K562 (cell line): ENCODE measurements at regions not wholly inside any gene's neighbourhood (a gene's known extent, or its start where the extent isn't known, plus 50 kb on each side); places are given as distances from the start of the nearest gene placed in this dataset.

ENCODE experiments used
- ATAC-seq: fragments of 200-7000 bp; cut with Tn5 transposase; 3 replicates; pipeline ENCODE4 v1.9.1; 2020; ENCODE audit warnings: moderate library complexity
- BruUV-seq: library from RNA; stranded (reverse); fragments of 400-500 nt; replicated peaks from 2 replicates; lab custom pipeline; 2021; lab: Mats Ljungman, UMichigan
- CTCF ChIA-PET: fragments of 300-600 bp; formaldehyde crosslinking; extraction: SDS; loops from one replicate; lab custom pipeline; 2021; ENCODE audit warnings: low intra/inter-chr PET ratio; lab: Yijun Ruan, JAX
- POLR2A ChIA-PET: fragments of 300-600, 350-650 bp; sonication (Branson Sonifier 250); formaldehyde crosslinking; extraction: SDS; loops from one replicate; lab custom pipeline; 2021; ENCODE audit warnings: antibody characterized with exemption, inconsistent platforms; lab: Yijun Ruan, JAX
- DNase-seq, 4 experiments: peaks; one replicate each; pipeline versions ENCODE4 v3.0.0 to v3.0.0-alpha.2; 2011 to 2018; ENCODE audit warnings: low spot score in 3 of 4, mixed read lengths in 3 of 4; ENCODE audit errors: extremely low read depth in 1 of 4
- FAIRE-seq: peaks from 2 replicates; lab custom pipeline; 2011; peaks lifted over from hg19 to GRCh38; lab: Jason Lieb, UNC
- H2AFZ ChIP-seq: 2 replicates; pipeline ENCODE4 v1.6.0; 2011; ENCODE audit warnings: low read depth, low read length, control low read depth, inconsistent platforms
- H3K27ac ChIP-seq: fragments of 200-600 bp; 3 replicates; pipeline ENCODE4 v1.8.0; 2011; ENCODE audit warnings: low read depth, mild to moderate bottlenecking, control low read depth, inconsistent platforms, low read length, moderate library complexity, mixed read lengths; ENCODE audit errors: extremely low read depth
- H3K27me3 ChIP-seq, 2 experiments: fragments of 300-600 bp in 1 of 2; 2 replicates in 1 of 2; 3 replicates in 1 of 2; pipeline versions ENCODE4 v1.6.0 to v1.8.0; 2011; ENCODE audit warnings: inconsistent platforms in 2 of 2, low read length in 2 of 2, mild to moderate bottlenecking in 1 of 2, mixed read lengths in 1 of 2, moderate library complexity in 1 of 2; ENCODE audit not compliant: control insufficient read depth in 2 of 2, insufficient read depth in 2 of 2
- H3K36me3 ChIP-seq: fragments of 300-600 bp; 3 replicates; pipeline ENCODE4 v1.8.0; 2011; ENCODE audit warnings: mild to moderate bottlenecking, low read length, inconsistent platforms; ENCODE audit not compliant: control insufficient read depth, insufficient read depth
- H3K4me1 ChIP-seq, 2 experiments: fragments of 200-600 bp in 1 of 2; replicated peaks in 1 of 2; 2 replicates in 1 of 2; 3 replicates in 1 of 2; pipeline versions ENCODE4 v1.5.1 to v1.8.0; 2011; ENCODE audit warnings: inconsistent platforms in 2 of 2, low read length in 2 of 2, mild to moderate bottlenecking in 1 of 2, mixed read lengths in 1 of 2, moderate library complexity in 1 of 2; ENCODE audit not compliant: control insufficient read depth in 2 of 2, insufficient read depth in 2 of 2
- H3K4me2 ChIP-seq: 2 replicates; pipeline ENCODE4 v1.6.1; 2011; ENCODE audit warnings: low read length, control low read depth, inconsistent platforms, mixed read lengths; ENCODE audit not compliant: insufficient read depth
- H3K4me3 ChIP-seq: fragments of 200-600 bp; sonication (generic), shearing (Covaris generic); 2 replicates; pipeline ENCODE4 v1.5.1; 2016; ENCODE audit warnings: control low read depth, inconsistent platforms
- H3K79me2 ChIP-seq: fragments of 200-600 bp; 3 replicates; pipeline ENCODE4 v1.8.0; 2011; ENCODE audit warnings: low read length, inconsistent platforms; ENCODE audit not compliant: control insufficient read depth, insufficient read depth
- H3K9ac ChIP-seq, 2 experiments: 2 replicates each; pipeline versions ENCODE4 v1.6.0 to v1.6.1; 2011; ENCODE audit warnings: low read depth in 2 of 2, low read length in 2 of 2, control low read depth in 1 of 2, inconsistent platforms in 1 of 2, mild to moderate bottlenecking in 1 of 2, mixed read lengths in 1 of 2; ENCODE audit not compliant: insufficient read depth in 1 of 2
- H3K9me1 ChIP-seq: one replicate; pipeline ENCODE4 v1.6.0; 2011; ENCODE audit warnings: inconsistent platforms, mild to moderate bottlenecking, low read length, moderate library complexity; ENCODE audit not compliant: control insufficient read depth, insufficient read depth
- H3K9me3 ChIP-seq: replicated peaks from 2 replicates; pipeline ENCODE4 v1.5.1; 2011; ENCODE audit warnings: low read depth, low read length, inconsistent platforms; ENCODE audit not compliant: control insufficient read depth, insufficient read depth
- H4K20me1 ChIP-seq: replicated peaks from 2 replicates; pipeline ENCODE4 v1.6.1; 2011; ENCODE audit warnings: low read length, inconsistent platforms, mixed read lengths; ENCODE audit not compliant: control insufficient read depth, insufficient read depth
- EGR1 ChIP-seq: fragments of 450-650 bp; conservative IDR thresholded peaks from 2 replicates; pipeline ENCODE4 v1.6.1; 2017; ENCODE audit warnings: mild to moderate bottlenecking
- ETV1 ChIP-seq: fragments of 450-650 bp; conservative IDR thresholded peaks from 2 replicates; pipeline ENCODE4 v1.6.1; 2016; ENCODE audit warnings: missing genetic modification characterization, control low read depth, low read depth, missing compliant biosample characterization
- HLTF ChIP-seq: fragments of 450-650 bp; IDR thresholded peaks from 2 replicates; pipeline ENCODE4 v1.6.1; 2016
- HNRNPK ChIP-seq: fragments of 200-400 bp; formaldehyde crosslinking; IDR thresholded peaks from one replicate; pipeline ENCODE4 v1.6.1; 2018; ENCODE audit warnings: mild to moderate bottlenecking, low read depth, low read length; ENCODE audit not compliant: poor library complexity, severe bottlenecking
- KDM1A ChIP-seq, 2 experiments: fragments of 450-650 bp; IDR thresholded peaks; 2 replicates each; pipeline ENCODE4 v1.6.1; 2016; ENCODE audit warnings: mild to moderate bottlenecking in 2 of 2
- KLF10 ChIP-seq: fragments of 250-450 bp; sonication (Bioruptor Pico); IDR thresholded peaks from 2 replicates; pipeline ENCODE4 v1.6.1; 2021; ENCODE audit warnings: matching md5 sums
- MCM2 ChIP-seq: fragments of 450-650 bp; IDR thresholded peaks from 2 replicates; pipeline ENCODE4 v1.6.1; 2017; ENCODE audit warnings: low read depth, mild to moderate bottlenecking
- MYNN ChIP-seq, 2 experiments: sonication (generic); formaldehyde crosslinking in 1 of 2; IDR thresholded peaks; 2 replicates each; pipeline versions ENCODE4 v1.5.0 to v1.6.1; 2016 to 2020; ENCODE audit warnings: antibody characterized with exemption in 1 of 2, missing genetic modification reagents in 1 of 2
- PBX2 ChIP-seq, 2 experiments: IDR thresholded peaks in 1 of 2; conservative IDR thresholded peaks in 1 of 2; 2 replicates each; pipeline ENCODE4 v1.6.1; 2016; ENCODE audit warnings: low read depth in 2 of 2, mild to moderate bottlenecking in 1 of 2, missing compliant biosample characterization in 1 of 2, missing genetic modification characterization in 1 of 2, moderate library complexity in 1 of 2
- RBM17 ChIP-seq: fragments of 200-400 bp; formaldehyde crosslinking; IDR thresholded peaks from 2 replicates; pipeline ENCODE4 v1.6.1; 2017; ENCODE audit warnings: low read depth, mild to moderate bottlenecking, low read length, borderline replicate concordance
- RFX5 ChIP-seq: IDR thresholded peaks from 2 replicates; pipeline ENCODE4 v1.6.1; 2011; ENCODE audit warnings: low read depth, mild to moderate bottlenecking, improper control_type of control experiment, low read length
- SETDB1 ChIP-seq: IDR thresholded peaks from one replicate; pipeline ENCODE4 v1.6.1; 2012; ENCODE audit warnings: low read length, control low read depth, inconsistent platforms
- SFPQ ChIP-seq: fragments of 200-400 bp; formaldehyde crosslinking; IDR thresholded peaks from 2 replicates; pipeline ENCODE4 v1.6.1; 2017; ENCODE audit warnings: mild to moderate bottlenecking, low read depth, low read length, moderate library complexity
- SREBF1 ChIP-seq: fragments of 150-350 bp; IDR thresholded peaks from 2 replicates; pipeline ENCODE4 v1.6.1; 2014; ENCODE audit warnings: antibody characterized with exemption, low read depth, low read length, borderline replicate concordance
- TCF7L2 ChIP-seq: fragments of 150-350 bp; IDR thresholded peaks from 2 replicates; pipeline ENCODE4 v1.6.1; 2016; ENCODE audit warnings: low read depth, mild to moderate bottlenecking, low read length, moderate library complexity
- ZBTB5 ChIP-seq: fragments of 450-650 bp; IDR thresholded peaks from 2 replicates; pipeline ENCODE4 v1.6.1; 2017; ENCODE audit warnings: antibody characterized with exemption
- ZKSCAN8 ChIP-seq: fragments of 200-800 bp; sonication (Bioruptor generic); IDR thresholded peaks from 2 replicates; pipeline ENCODE4 v1.6.1; 2016; ENCODE audit warnings: missing genetic modification characterization, missing compliant biosample characterization
- ZNF354B ChIP-seq: fragments of 250-450 bp; sonication (Bioruptor Pico); IDR thresholded peaks from 2 replicates; pipeline ENCODE4 v1.4.0; 2020
- WGBS: fragments of 100-300 bp; shearing (Covaris generic); methylation state at CpG from one replicate; pipeline ENCODE4 v1.1.6; 2016; ENCODE audit warnings: low coverage, mixed read lengths; ENCODE audit not compliant: insufficient coverage; ENCODE audit errors: missing lambda C conversion rate; 5-methylcytosine and 5-hydroxymethylcytosine counted together
- in situ Hi-C: fragments of 300-500 bp; cut with MboI; formaldehyde crosslinking; loops from 4 replicates; pipeline ENCODE4 v1.15.0; 2018; ENCODE audit warnings: inconsistent platforms, mixed read lengths
- intact Hi-C: fragments of 100-400 bp; cut with micrococcal nuclease; formaldehyde crosslinking; loops from 2 replicates; pipeline ENCODE4 v1.14.2; 2022

GRCh38 chr11:28470180-28470579, 362.0 kb downstream of the METTL15 start:
- Histone ChIP-seq H3K36me3 (no peaks in the 10 kb centered on the region), H2AFZ (no peak overlapping the region), H3K4me1 (no peaks in the 10 kb centered on the region), H3K27ac (no peak overlapping the region), H3K4me3 (no peak overlapping the region), H3K9me3 (no peaks in the 10 kb centered on the region; the same call in 1 of the 2 replicates), H3K9me1 (no peaks in the 10 kb centered on the region), H4K20me1 (no peaks in the 10 kb centered on the region), H3K79me2 (no peaks in the 10 kb centered on the region), H3K4me2 (no peak overlapping the region), H3K27me3 (no peaks in the 10 kb centered on the region), H3K9ac (no peak overlapping the region)
- FAIRE-seq (no peak), DNase-seq (no peak), ATAC-seq (no peak)
- WGBS, result 6% methylated on average over 2 of the region's 2 CpGs
- intact Hi-C loops, result no loop called here
- no TSS peak for BruUV-seq
- POLR2A ChIA-PET, result interaction anchor here (0.8 kb wide), 1 partner anchor 19 kb away, joined by 3 read pairs; no protein-coding TSS in a partner anchor
- CTCF ChIA-PET, result no interaction called here
- in situ Hi-C loops, result no loop called here
- TF ChIP-seq SFPQ, result no peak
- no peak for TF ChIP-seq EGR1
- TF ChIP-seq ZKSCAN8 (CRISPR knock-in tag), result no peak
- no peak for TF ChIP-seq RBM17
- TF ChIP-seq MYNN (IDR thresholded peaks at IDR 0.05), result no peak
- TF ChIP-seq MYNN (CRISPR knock-in tag; IDR thresholded peaks at IDR 0.05), result no peak
- TF ChIP-seq SETDB1, result no peak
- no peak for TF ChIP-seq RFX5
- no peak for TF ChIP-seq ETV1 (tag)
- no peak for TF ChIP-seq MCM2
- no peak for TF ChIP-seq ZNF354B (CRISPR knock-in tag)
- TF ChIP-seq PBX2 (CRISPR knock-in tag; IDR thresholded peaks at IDR 0.05; ENCODE audit: low read depth), result no peak
- no peak for TF ChIP-seq PBX2 (tag; conservative IDR thresholded peaks at IDR 0.05; ENCODE audit: low read depth)
- TF ChIP-seq KLF10, result no peak
- no peak for TF ChIP-seq TCF7L2
- no peak for TF ChIP-seq HNRNPK
- no peak for TF ChIP-seq HLTF
- TF ChIP-seq ZBTB5, result no peak
- no peak for TF ChIP-seq KDM1A (IDR thresholded peaks at IDR 0.05)
- no peak for TF ChIP-seq SREBF1
